Testis (tissue), 2 donors: ENCODE measurements at regions not wholly inside any gene's neighbourhood (a gene's known extent, or its start where the extent isn't known, plus 50 kb on each side); places are given as distances from the start of the nearest gene placed in this dataset.

Experiments
- POLR2A ChIP-seq: fragments of 450-650 bp; IDR thresholded peaks from one replicate; pipeline ENCODE4 v1.6.1; 2017; ENCODE audit warnings: antibody characterized with exemption, mild to moderate bottlenecking, moderate library complexity
- TF ChIP-seq, protein P1 (sequence below), 3 experiments: fragments of 450-650 bp in 2 of 3; fragments of 200-600 bp in 1 of 3; sonication (generic) in 1 of 3; IDR thresholded peaks; one replicate each; pipeline ENCODE4 v1.5.1; 2016 to 2019; ENCODE audit warnings: antibody characterized with exemption in 3 of 3, mild to moderate bottlenecking in 2 of 3, moderate library complexity in 1 of 3

DNA sequence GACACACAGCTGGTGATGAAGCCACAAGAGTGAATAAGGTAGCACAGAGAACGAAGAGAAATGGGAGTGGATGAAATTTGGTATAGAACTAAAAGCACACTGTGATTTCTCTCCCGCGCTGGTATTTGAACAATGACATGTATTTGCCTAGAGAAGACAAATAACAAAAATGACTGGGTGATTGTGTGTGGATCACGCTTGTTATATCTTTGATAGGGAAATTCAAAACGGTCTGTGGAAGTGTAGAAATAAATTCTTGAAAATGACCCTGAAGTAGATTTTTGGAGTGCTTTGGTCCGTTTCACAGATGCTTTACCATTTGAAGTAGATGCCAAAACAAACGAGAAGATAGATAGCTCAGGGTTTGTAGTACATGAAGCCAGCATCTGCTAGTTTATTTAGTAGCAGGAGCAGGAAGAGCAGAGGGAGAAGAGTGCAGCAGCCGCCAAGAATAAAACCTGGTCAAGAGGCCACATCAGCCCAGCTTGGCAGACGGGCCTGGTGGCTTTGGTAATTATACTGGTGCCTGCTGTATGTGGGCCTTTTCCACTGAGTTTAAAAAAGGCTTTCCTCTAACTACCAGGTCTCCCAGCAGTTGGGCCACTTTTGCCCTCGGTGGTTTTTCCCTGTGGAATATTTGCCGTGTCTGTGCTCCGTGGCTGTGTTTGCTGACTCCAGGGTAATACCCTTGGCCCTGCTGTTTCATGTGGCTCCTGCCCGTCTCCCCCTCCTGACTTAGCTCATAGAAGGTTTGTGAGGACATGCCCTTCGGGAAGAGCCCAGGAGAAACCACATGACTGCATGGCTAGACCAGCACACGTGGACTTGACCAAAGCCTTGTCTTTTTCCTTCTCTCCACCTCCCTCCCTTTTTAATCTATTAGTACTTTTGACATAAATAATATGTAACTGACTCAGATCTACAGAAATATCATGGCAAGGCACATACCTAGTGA lies 294.0 kb downstream of the SOX4 start:
- TF ChIP-seq POLR2A: no peak
- TF ChIP-seq, protein P1, sequence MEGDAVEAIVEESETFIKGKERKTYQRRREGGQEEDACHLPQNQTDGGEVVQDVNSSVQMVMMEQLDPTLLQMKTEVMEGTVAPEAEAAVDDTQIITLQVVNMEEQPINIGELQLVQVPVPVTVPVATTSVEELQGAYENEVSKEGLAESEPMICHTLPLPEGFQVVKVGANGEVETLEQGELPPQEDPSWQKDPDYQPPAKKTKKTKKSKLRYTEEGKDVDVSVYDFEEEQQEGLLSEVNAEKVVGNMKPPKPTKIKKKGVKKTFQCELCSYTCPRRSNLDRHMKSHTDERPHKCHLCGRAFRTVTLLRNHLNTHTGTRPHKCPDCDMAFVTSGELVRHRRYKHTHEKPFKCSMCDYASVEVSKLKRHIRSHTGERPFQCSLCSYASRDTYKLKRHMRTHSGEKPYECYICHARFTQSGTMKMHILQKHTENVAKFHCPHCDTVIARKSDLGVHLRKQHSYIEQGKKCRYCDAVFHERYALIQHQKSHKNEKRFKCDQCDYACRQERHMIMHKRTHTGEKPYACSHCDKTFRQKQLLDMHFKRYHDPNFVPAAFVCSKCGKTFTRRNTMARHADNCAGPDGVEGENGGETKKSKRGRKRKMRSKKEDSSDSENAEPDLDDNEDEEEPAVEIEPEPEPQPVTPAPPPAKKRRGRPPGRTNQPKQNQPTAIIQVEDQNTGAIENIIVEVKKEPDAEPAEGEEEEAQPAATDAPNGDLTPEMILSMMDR (IDR thresholded peaks at IDR 0.05): no peak
